ENCODE measurements at regions not wholly inside any gene's neighbourhood (a gene's known extent, or its start where the extent isn't known, plus 50 kb on each side); places are given as distances from the start of the nearest gene placed in this dataset.
"Not testable (repeated sequence)": the region's sequence is repeated elsewhere in the genome, so short reads cannot be mapped to it uniquely, and the experiment has no call there.

DNA sequence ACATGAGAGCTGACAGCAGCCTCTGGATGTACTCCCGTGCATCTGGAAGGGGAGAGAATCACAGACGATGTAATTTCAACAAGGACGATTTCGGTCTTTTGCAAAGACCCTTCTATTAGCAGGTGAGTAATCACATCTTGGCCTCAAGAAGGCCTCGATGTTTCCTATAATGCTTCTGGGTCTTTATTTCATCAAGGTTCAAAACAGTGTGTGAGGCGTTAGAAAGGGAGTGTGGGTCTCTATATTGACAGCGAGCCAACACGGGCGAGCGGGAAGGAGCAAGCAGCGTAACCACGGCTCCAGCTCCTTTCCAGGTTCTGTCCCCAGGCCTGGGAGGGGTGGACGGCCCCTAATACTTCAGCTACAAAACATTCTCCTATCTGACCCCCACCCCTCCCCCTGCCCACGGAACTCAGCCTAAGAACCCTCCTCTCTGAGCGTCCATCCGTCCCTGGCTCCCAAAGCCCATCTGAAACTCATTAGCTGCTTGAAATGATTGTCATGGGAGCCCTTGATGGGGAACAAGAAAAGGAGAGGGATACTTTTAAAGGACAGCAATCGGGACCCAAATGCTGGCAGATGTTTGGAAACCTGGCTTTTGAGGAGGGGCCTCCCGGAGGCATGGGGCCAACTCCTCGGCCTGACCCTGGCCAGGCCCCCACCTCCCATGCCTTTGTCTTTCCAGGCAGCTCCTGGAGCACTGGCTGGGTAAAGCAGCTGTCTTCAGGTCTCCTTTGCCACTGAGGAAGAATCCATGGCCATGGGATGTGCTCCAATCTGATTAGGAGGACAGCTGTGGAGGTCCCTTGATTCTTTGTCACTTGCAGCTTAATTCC, 250.8 kb downstream of the FOXD2 start:
- DNase-seq, result peak; percentile 11

DNA sequence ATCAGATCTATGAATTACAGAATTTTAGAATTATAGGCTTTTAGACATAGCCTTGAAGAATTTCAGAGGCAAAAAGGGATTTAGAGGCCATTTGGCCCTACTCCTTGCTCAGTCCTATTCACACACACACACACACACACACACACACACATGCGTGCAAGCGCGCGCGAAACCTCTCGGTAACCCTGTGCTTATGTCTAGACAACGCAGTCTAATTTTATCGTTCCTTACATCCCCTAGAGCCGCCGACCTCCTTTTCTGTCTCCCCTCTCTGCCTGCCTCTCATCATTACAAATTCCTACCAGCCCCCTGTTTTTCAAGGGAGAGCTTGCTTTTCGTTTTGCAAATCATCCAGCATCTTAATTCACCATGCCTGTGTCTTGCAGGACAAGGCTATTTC, 252.1 kb downstream of the FOXD2 start:
- peak; percentile 24 for DNase-seq

DNA sequence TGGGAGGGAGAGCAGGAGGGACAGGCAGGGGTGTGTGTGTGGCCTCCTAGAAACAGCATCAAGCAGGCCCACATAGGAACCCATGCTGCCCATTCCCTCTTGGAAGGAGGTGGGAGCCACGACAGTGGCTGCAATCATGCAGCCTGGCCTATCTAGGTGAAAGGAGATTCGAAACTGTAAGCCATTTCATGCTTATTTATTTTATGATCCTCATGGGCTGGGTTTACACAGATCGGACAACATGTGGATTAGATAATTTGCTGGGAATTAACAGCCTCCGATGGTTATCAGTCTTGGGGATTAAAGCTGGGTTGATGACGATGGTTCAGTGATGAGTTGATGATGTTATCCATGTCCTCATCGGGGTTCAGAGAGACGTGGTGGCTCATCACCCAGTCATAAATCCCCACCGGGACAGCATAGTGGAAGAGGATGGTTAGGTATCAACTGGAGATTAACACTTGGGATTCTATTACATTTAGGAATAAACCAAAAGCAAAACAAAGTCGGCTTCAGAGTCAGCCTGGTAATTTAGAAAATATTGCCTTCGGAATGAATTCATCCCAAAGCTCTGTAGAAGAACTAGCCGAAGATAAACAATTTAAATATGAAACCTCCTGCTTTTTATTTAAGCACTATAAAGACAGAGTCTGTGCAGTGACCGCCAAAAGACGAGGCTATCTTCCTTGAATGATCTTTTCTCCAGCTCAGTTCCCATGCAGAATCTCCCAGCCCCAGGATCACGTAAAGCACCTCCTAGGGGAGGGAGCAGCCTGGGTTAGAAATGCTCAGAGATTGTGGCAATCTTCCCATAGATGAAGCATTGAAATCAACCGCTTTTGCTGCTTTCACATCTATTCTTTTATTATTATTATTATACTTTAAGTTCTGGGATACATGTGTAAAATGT, 252.8 kb downstream of the FOXD2 start:
- DNase-seq, result peak; percentile 17

DNA sequence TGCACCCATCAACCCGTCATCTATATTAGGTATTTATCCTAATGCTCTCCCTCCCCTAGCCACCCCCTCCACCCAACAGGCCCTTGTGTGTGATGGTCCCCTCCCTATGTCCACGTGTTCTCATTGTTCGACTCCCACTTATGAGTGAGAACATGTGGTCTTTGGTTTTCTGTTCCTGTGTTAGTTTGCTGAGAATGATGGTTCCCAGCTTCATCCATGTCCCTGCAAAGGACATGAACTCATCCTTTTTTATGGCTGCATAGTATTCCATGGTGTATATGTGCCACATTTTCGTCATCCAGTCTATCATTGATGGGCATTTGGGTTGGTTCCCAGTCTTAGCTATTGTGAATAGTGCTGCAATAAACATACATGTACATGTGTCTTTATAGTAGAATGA, 253.4 kb downstream of the FOXD2 start:
- DNase-seq, result not testable (repeated sequence)

DNA sequence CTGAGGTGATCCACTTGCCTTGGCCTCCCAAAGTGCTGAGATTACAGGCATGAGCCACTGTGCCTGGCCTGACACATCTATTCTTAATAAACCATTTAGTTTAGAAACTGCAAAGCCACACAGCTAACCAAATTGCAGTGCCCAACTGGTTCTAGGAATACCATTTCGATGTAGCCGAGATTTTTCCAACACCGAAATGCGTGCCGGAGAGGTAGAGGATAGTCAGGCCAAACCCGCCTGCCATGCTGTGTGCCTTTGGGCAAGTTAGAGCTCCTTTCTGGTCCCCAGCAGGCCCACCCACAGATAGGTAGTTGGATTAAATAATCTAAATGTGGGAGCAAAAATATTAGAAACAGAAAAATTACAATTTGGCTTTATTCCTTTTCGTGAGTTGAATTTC, 254.4 kb downstream of the FOXD2 start:
- DNase-seq, result no peak

DNA sequence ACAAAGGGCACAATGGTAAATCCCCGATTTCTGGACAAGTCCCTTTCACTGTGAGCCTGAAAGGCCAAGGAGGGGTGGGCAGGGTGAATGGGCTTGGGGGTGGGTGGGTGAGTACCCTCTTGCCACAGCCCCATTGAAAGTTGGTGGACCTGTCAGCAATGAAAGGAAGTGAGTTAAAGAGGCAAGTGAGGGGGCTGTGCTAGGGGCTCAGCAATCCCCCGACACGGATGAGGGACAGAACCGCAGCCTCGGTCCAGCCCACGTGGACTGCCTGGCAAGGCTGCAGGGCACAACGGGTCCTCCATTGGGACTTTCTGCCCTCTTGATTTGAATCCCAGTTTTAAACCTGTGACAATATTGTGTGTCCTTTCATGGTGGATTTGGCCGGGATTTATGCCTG, 255.3 kb downstream of the FOXD2 start:
- peak; percentile 19 for DNase-seq

DNA sequence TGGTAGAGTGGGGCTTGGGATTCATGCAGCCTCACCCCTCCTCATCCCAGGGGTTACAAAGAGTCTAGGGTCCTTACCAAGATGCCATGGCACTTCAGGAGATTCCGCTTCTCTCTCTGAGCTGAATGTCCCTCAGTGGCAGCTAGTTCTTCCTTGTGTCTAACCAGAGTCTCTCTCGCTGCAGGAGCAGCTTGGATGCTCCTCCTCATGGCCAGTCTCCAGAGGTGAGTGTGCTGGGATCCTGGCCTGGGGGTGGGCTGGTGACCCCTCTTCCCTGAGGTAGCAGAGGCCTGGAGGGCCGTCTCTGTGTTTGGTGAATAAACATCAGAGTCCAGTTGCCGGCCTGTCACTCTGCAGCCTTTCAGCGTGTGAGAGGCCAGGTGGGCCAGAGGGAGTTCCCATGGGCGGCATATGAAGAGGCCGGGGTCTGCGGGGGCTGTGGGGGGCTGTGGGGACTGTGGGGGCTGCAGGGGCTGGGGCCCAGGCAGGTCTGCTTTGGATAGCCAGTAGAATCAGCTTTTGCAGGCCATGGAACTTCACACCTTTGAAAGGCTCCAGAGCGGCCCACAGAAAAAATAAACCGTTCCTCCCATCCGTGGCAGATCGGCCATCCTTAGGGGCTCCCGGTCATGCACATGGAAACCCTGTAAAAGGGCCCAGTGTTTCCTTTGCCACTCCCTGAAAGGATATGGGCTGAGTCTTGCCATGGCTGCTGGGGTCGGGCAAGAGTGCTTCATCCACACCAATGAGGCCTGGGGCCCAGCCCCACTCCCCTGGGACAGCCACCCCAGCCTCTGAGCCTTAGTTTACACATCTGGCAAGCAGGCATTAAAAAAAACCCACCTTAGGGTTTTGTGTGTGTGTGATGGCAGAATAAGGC, 256.4 kb downstream of the FOXD2 start:
- DNase-seq, result peak; percentile 35

DNA sequence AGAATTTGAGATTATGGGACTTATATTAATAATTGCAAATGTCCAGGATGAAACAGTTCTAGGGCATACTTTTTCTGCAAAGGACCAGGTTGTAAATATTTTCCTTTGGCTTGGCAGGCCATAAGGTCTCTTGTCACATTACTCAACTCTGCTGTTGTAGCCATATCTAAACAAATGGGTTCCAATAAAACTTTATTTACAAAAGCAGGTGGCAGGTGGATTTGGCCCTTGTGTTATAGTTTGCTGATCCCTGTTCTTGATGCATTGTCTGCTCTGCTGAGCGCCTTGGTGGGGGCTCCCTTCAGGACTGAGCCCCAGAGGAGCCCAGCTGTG, 258.5 kb downstream of the FOXD2 start:
- no peak for DNase-seq

DNA sequence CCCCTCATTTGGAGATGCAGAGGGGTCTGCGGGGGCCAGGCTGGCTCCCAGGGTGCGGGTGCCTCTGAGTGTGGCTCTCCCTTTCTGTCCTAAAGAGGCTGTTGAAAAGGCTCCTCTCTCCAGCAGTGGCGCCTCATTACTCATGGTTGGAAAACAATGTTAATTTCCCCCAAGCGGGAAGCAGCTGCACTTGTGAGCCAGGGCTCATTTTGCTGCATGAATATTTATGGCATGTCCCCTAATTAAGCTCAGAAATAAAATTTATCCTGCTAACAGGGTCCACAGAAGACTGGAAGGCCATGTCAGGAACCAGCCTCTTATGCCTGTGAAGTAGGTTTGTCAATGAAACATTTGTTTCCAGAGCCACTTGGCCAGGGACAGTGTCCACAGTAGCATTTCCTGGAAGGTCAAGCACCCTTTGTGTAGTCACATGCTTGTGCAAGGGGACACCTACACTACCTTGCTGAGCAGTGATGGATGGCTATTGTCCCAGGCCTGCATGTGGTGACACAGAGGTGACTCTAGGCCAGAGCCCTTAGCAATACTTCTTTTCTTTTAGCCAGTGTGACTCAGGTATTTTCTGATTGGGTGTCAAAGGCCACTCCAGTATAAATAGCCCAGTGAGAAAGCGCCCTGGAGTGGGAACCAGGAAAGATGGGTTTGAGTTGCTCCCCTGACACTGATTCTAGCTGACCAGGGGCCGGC, 259.0 kb downstream of the FOXD2 start:
- no peak for DNase-seq

DNA sequence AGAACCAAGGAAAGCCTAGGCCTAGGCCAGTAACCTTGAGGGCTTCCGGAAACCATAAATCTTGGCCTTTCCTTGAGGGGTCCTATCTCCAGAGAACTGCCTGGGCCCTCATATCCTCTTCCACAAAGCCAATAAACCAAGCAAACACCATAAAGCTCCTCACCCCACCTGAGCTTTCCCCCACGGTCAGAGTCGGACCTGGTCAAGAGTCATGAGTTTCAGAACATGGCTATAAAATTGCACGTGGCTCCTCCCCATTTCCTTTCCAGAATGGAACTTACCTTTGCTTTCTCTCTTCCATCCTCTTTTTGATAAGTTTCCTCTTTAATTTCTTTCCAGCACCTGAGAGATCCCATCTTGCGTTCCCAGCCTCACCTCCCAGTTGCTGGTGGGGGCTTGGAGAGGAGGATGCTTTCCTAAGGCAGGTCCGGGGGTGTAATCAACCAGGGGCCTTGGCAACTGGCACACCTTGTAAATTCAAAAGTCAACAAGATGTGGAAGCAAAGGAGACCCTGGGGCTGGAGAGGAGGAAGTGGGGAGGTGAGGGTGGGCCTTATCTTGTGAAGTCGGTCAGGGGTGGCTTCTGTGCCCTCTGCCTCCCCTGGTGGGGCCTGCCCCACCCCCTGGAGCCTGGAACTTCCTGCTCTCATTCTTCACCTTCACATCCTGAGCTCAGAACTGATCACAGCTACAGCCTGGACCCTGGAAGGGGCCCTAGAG, 259.9 kb downstream of the FOXD2 start:
- DNase-seq, result no peak

DNA sequence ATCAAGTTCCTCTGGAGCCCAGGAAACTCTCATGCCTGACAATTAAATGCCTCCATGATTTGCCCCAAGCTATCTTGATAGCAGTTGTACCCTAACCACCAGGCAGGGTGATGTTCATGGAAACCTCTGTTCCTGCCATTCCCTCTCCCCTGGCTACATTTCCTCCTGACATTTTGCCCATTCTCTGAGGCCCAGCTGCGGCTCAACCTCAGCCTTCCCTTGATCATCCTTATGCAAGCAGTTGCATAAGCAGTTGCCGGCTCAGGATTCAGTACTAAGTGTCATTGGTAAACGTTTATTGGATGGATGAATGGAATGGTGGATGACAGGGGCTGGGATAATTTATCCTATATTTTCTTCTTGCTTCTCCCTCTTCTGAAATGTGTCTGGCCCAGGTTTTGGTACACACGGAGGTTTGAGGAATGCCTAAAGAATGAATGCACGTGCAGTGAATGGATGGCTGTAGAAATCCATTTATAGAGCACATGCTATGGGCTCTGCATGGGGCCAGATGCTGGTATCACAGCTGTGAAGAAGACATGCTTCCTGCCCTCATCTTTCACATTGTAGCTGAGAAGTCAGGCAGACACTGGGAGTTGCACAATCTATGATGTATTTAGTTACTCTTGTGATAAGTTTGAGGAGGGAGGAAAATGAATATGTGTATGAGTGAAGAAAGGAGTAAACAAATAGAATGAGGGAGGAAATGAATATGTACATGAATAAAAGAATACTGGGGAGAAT, 261.8 kb downstream of the FOXD2 start:
- no peak for DNase-seq

DNA sequence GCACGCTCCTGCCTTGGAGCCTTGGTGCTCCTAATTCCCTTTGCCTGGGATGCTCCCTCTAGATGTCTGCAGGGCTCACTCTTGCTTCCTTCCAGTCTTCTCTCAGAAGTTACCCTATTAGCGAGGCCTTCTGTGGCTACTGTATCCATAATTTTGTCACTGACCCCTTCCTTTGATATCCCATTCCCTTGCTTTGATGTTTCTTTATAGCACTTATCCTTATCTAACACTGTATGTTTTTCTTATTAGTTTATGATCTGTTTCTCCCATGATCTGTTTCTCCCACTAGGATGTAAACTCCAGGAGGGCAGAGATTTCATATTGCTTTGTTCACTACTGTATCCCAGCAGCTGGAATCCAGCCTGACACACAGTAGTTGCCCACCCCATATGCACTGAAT, 263.4 kb downstream of the FOXD2 start:
- DNase-seq, result no peak

DNA sequence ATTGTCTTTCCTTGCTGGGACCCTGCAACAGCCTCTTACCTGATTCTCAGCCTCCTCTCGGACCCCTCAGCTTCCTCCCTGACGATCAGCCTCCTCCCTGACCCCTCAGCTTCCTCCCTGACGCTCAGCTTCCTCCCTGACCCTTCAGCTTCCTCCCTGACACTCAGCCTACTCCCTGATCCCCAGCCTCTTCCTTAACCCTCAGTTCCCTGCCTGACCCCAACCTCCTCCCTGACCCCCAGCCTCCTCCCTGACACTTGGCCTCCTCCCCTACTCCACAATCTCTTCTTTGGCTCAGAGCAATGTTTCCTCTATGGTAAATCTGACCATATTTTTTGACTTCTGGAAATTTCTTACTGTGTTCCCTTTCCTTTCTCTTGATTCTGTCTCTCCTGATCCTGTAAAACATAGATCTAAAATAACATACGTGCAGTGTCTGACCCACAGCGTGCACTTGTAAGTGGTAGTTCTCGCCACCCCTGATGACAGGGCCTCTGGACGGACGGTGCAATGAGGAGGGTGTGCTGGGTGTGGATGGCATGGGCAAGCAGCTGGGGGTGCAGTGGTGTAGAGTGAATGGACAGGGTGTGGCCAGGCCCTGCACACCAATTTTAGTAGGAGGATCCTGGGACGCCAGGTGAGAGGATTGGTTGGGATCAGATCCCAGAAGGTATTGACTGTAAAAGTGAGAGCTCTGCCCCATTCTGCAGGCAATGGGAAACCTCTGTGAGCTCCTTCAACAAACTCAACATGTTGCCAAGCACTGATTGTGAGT, 264.1 kb downstream of the FOXD2 start:
- DNase-seq, result no peak

DNA sequence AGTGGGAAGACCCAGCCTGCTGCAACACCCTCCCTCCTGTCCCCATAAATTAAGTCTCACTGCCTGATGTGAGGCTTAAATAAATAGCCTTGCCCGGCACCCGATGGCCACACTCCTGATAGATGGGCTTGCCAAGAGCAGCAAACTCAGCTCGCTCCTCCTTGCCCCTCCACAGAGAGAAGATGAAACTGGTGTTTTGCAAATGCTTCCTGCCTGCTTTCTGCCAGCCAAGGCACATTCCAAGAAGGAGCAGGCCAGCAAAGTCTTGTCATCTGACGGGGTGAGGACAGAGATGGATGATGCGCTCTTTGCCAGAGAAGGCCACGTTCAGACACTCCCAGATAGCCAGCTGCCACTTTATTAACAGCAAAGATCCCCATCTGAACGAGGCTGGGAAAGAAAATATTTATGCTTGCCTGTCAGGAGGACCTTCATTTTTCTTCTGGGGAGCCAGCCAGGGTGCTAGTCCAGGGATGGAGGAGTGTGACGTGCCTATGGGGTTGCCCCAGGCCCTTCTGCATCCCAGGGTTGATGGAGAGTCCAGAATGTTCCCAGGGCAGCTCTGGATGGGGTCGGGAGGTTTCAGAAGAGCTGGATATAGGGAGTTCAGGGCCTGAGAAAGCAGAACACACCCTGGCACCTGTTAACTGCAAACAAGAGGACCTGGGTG, 265.4 kb downstream of the FOXD2 start:
- DNase-seq, result no peak

DNA sequence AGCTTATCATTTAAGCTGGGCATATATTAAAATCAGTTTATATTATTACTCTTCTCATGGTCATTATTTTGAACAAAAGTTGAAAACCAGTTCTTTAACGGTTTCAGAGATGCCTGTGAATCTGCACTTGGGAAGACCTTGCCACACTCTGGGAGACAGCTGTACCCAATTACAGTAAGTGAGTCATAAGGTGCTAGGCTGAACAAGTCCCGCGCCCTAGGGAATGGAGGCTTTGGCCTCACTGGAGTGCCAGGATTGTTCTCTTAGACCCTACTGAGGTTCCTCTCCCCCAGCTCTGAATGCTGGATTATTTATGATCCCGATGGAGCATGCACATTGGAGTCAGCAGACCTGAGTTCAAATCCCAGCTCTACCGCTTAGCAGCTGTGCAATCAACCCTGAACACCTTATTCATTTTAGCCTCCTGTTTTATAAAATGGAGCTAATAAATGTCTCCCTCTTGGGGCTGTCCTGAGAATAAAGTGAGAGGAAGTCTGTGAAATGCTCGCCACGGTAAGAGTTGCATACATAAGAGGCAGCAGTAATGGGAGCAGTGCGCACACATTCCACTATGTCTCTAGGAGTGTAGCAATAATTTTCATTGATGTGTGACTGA, 266.2 kb downstream of the FOXD2 start:
- DNase-seq, result no peak

DNA sequence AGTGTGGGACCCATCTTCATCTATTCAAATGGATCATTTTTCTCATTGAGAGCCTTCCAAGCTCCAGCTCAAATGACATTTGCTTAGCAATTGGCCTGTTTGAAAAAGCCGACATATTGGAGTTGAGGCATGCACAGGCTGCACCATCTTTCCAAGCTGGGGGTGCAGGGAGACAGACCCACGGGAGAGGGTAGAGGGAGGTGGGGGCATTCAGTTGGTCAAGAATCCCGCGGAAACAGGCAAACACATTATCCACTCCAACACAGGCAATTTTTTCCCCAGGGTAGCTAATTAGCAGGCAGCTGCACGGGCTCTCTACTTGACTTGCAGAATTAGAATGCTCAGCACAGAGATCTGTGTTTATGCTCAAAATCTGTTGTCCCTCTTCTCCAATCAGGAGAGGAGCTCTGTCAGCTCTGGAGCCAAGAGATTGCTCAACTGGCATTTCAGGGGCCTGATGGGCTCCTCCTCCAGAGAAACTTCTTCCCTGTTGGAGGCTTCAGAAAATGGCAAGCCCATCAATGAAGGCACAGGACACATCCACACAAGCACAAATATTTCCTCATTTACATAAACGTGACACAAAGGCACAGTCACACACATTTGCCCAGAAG, 267.8 kb downstream of the FOXD2 start:
- DNase-seq, result no peak

DNA sequence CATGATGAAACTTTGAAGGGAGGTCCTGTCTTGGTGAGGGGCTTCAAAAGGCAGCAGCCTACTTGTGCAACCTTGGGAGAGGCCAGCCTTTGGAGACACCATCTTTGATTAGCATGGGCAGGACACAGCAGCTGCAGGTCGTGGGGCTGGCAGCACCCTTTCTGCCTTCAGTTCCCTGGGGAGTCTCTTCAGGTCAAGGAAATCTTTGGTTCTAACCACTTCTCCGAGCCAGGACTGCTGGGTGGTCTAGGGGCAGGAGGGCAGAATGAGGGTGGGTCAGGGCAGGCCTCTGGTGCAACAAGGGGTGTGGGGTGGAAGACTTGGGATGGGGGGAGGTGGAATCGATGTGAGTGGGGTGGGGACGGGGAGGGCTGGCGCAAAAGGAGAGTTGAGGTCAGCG, 269.7 kb downstream of the FOXD2 start:
- DNase-seq, result no peak

DNA sequence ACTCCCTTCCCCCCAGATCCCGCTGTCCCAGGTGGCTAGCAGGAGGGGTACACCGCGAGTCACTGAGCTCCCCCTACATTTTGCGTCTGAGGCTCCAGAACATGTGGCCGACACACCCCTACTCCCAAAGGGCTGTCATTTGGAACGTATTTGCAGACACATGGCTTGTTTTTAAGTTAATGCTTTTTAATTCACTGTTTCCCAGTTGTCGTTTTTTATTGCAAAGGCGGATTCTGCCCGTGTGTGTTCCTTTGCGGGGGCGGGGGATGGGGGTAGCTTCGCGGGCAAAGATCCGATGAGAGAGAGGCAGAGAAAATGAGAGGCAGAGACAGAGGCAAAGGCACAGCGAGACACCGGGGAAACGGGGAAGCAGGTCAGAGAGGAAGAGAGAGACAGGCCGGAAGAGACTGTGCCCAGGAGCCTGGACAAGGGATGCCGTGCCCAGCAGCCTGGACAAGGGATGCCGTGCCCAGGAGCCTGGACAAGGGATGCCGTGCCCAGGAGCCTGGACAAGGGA, 270.2 kb downstream of the FOXD2 start:
- no peak for DNase-seq

DNA sequence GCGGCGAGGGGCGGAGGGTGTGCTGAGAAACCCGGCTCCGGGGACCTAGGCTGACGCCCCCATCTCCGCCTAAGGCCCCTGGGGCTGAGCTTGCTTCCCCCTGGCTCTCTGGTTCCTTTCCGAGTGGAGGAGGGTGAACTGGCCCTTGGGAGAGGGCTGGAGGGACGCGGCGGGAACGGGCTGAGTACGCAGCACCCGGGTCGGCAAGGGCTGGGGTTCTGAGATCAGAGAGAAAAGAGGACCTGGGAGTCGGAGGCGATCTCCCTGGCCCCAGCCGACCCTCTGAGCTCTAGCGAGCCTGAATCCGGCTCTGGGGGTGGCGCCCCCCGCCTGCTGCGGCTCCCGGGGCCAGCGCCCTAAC, 270.8 kb downstream of the FOXD2 start:
- DNase-seq, result no peak
